HG03520 (cell line): ENCODE measurements at regions not wholly inside any gene's neighbourhood (a gene's known extent, or its start where the extent isn't known, plus 50 kb on each side); places are given as distances from the start of the nearest gene placed in this dataset.

Source experiments
- ATAC-seq: cut with Tn5 transposase; IDR thresholded peaks from one replicate; pipeline ENCODE4 v1.9.1; 2021; ENCODE audit warnings: mild to moderate bottlenecking, moderate library complexity; ENCODE audit not compliant: unreplicated experiment

GRCh38 chr2:176500901-176501300 is 231.7 kb downstream of the MTX2 start:
- ATAC-seq, result no peak

DNA sequence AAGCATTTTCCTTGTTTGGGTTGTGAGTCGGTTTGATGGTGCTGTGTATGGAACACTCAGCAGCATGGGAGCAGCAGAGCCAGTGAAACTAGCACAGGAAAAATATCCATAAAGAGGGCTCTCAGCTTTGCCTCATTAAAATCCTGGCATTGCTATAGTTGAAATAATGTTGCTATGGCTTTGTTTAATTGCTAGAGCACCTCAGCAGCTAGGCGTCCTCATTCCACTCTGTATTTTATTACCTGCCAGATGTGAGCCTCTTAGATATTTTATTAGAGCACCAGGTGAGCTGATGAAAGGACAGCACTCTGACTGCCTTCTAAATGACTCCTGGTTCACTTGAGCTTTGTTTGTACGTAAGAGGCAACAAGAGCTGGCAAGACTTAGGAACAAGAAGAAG is 232.4 kb downstream of the MTX2 start:
- no peak for ATAC-seq

DNA sequence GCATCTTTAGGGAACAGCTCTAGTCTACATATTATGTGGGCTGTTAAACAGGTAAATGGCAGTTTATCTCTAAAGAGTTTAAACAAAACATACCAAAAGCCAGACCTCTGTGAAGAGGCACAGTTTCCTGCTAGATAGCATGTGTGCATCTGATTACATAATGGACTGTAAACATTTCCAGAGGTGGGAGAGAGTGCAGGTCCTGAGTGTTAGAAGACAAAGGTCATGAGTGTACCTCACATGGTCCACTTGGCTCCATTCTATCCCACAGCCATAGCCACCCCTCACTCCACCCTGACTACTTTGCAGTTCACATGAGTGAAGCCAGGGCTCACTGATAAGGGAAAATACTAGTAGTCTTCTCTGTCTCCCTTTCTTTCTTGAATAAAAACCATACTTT is 233.4 kb downstream of the MTX2 start:
- ATAC-seq, result no peak

- ATAC-seq, result no peak
Measured at GRCh38 chr2:176503776-176504175, 234.5 kb downstream of the MTX2 start.

DNA sequence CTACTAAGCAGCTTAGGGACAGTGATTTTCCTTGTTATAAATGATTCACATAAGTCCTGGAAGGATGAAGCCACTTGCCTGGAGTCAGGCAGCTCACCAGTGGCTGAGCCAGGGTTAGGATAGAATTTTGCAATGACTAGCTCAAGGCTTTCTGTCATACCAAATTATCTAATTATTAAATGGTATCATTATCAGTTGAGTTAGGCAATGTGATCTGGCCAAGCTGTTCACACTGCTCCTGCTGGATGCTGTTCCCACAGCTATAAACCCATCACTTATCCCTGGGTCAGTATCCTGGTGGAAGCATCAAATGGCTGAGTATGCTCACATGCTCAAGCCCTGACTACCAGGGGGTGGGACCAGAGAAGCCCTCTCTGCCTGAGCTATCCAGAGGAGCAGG is 235.2 kb downstream of the MTX2 start:
- ATAC-seq, result no peak

DNA sequence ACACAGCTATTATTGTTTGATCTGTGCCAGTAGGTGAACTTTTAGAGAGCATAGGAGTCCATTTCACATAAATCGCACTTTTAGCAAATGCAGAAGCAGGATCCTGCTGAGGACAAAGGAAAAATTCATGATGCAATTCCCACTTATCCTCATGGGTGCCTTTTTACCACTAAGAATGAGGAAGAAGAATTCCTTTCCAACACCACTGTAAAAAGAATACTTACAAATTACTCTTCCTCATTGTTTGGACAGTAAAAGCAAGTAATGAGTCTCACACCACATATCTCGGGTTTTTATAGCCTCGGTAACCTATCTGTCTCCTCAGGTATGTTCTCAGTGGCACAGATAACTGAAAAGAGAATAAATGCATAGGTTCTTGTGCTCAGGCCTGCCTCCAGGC is 238.5 kb downstream of the MTX2 start:
- ATAC-seq, result no peak

- no peak for ATAC-seq
Measured at GRCh38 chr2:176508374-176508773, 239.1 kb downstream of the MTX2 start.

DNA sequence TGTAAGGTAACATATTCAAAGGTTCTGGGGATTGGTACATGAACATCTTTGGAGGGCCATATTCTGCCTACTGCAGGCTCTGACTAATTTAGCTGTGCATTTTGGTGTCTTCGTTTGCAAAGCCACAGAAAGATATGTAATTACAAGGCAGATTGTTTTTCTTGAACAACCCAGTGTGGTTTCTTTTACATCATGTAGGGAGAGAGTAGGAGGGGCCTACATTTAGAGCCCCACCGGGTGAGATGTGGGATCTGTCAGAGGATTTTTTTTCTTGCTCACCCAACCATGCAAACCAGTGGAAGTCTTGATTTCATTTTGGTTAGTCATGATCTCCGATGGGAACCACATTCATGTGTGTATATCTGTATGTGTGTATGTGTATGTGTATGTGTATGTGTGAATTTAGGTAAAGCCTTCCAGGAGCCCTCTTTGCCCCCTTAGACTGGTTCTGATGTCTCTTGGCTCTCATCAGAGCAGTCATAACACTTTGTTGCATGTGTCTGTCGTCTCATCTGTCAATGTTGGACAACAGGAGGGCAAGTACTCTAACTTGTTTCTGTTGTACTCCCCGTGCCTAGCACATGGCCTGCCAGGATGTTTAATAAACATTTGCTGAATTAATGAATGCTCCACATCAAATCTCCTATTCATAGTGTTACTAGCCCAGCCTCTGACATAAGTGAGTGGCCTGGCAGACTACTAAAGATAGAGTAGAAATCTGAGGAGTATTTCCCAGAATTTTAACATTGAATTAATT is 239.9 kb downstream of the MTX2 start:
- ATAC-seq, result peak; percentile 77

- no peak for ATAC-seq
Measured at GRCh38 chr2:176514276-176514675, 245.0 kb downstream of the MTX2 start.

DNA sequence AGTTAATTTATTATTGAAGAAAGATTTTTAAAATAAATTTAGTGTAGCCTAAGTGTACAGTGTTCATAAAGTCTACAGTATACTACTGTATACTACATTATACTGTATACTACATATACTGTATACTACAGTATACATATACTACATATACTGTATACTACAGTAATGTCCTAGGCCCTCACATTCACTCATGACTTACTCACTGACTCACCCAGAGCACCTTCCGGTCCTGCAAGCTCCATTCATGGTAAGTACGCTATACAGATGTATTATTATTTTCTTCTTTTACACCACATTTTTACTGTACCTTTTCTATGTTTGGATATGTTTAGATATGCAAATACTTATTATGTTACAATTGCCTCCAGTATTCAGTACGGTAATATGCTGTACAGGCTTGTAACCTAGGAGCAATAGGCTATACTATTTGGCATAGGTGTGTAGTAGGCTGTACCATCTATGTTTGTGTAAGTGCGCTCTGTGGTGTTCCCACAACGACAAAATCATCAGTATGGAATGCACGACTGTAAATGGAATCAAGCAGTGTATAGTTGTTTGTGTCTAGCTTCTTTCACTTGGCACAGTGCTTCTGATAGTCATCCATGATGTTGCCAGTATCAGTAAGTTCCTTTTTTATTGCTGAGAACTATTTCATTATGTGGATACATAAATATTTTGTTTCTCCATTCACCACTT is 245.7 kb downstream of the MTX2 start:
- ATAC-seq, result no peak

DNA sequence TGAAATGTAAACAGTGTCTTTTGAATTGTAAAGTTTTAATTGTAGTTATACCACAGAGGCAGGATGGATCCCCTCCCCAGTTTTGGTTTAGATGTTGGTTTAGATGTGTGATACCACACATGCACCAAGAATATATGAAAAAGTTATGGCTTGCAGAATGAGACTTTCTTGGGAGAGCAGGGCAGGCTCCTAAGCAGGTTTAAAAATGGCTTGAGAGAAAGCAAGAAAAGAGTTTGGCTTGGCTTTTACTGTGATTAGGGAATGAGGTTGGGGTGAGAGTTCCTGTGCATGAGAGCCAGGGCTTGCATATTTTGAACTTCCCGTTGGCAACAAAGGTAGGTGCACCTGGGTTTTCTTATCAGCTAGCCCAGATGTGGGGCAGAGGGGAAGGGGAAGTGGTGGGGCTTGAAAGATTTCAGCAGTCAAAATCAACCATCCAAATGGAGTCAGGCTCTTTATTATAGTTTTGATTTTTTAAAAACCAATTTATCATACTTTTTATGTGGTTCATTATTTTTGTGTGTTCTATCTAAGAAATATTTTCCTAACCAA is 246.9 kb downstream of the MTX2 start:
- no peak for ATAC-seq

DNA sequence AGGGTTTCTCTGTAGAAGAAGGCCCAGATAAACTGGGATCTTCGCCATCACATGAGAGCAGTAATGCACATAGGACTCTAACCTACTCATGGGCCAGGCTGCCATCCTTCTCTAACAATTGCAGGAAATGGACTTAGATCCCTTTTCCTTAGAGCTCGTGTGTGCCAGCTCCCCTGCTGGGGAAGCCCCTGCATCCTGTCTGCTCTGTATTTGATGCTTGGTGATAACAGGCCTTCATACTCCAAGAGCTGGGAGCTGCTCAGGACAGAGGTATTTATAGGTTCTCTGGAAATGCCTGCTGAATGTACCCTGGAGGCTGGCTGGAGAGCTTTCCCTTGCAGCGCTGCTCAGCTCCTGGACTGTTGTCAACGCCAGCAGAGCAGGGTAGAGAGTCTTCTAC is 249.6 kb downstream of the MTX2 start:
- ATAC-seq, result no peak

DNA sequence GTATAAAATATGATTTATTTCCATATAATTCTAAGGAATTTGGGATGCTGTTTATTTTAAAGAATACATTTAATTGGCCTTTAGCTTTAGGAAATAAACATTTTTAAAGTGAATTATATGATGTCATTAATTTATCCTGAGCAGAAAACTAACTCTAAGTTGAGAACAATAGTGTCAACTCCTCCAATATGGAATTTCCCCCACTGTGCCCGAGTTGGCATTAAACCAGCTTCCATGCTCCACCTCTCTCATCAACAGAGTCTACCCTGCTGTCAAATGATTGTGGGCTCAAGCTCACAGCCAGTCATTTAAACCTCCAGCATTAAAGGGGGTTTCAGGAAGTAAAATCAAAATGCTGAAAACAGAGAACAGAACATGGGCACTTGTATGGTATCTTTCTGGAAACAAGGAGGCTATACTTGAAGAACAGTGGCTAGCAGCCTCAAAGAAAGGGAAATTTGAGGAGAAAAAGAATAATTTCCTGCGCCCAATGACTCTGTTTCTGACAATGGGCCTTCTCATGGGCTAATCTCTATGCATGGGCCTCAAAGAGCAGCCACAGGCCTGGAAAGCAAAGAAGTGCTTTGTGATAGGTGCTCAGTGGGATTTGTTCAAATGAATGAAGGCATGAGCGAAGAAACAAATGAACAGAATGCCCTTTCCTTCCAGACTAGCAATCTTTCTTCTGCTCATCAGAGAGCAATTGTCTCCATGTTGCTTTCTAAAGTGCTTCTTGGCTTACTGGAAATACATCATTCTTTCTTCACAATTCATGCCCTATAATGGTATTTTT is 252.8 kb downstream of the MTX2 start:
- no peak for ATAC-seq

- no peak for ATAC-seq
Measured at GRCh38 chr2:176525086-176525485, 255.8 kb downstream of the MTX2 start.

- no peak for ATAC-seq
Measured at GRCh38 chr2:176526995-176527901, 258.0 kb downstream of the MTX2 start.

- ATAC-seq, result no peak
Measured at GRCh38 chr2:176531608-176532007, 262.4 kb downstream of the MTX2 start.

DNA sequence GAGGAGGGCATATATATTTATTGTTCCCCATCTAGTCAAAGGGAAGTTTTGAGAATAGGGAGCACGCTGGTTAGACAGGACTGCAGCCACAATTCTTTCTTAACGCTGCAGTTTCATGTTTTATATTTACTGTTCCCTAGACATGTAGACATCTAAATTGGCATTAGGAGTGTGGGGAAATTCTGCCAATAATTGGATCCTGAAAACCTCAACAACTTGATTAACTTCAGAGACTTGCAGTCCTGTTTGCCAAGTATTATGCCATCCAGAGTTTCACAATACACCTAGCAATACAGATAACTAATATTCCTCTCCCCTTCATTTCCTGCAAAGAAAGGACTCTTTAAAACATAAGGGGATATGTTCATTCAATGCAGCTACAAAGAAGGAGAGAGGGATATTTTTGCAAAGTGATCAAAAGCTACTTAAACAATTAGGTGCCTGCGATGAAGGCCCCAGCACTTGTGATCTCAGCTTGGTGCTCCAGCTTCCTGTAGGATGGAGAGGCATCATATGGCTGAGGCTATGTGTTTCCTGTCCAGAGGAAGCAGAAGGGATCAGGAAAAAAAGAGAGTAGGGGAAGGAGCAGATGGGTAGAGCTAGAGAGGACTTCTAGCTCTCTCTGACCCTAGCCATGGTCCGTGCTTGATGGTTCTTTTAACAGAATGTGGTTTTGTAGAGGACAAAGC is 264.4 kb downstream of the MTX2 start:
- no peak for ATAC-seq

GRCh38 chr2:176534798-176535466 is 265.7 kb downstream of the MTX2 start:
- ATAC-seq, result no peak

DNA sequence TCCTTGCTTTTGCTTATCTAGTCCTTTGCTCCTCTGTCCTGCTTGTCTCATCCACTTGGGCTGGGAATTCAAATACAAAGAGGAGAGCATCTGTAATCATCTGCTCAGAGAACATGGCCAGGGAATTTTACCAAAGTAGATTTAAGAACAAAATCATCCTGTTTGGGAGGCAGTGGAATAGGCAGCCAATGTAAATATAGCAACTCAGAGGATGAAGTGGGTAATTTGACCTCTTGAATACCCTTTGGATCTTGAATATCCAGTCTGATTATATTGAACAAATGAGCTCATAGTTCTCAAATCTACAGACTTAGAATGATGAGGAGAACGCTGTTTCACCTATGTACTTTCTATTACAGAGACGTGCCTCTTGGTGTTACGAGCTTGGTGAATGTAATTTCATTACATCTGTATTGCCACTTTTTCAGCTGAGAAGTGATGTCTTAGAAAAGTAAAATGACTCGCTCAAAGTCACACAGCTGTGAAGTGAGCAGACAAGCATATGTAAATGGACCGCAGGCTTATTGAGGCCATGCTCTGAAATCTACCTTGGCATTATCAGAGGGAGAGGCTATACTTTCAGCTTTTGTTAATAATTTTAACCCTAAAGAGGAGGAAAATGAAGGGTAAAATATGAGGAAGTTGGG is 266.3 kb downstream of the MTX2 start:
- no peak for ATAC-seq
